Breast epithelium (tissue), 4 donors: ENCODE measurements at regions not wholly inside any gene's neighbourhood (a gene's known extent, or its start where the extent isn't known, plus 50 kb on each side); places are given as distances from the start of the nearest gene placed in this dataset.

Experiments used
- DNase-seq, 2 donors: peaks; one replicate each; pipeline ENCODE4 v3.0.0-alpha.2; 2019; ENCODE audit warnings: low spot score in 2 of 2
- H3K27ac ChIP-seq, 2 donors: fragments of 200-600 bp; sonication (generic) in 1 of 2; one replicate each; pipeline ENCODE4 v1.5.1; 2016 to 2019; ENCODE audit warnings: mild to moderate bottlenecking in 1 of 2
- H3K27me3 ChIP-seq, 2 donors: fragments of 200-600 bp; sonication (generic) in 1 of 2; one replicate each; pipeline versions ENCODE4 v1.5.1 to v1.6.0; 2017 to 2019; ENCODE audit warnings: control low read depth in 1 of 2, mild to moderate bottlenecking in 1 of 2
- H3K36me3 ChIP-seq: fragments of 200-600 bp; one replicate; pipeline ENCODE4 v1.5.1; 2019
- H3K4me1 ChIP-seq, 2 donors: fragments of 200-600 bp; sonication (generic); one replicate each; pipeline ENCODE4 v1.5.1; 2016 to 2019; ENCODE audit warnings: control low read depth in 1 of 2
- H3K4me3 ChIP-seq, 3 donors: fragments of 200-600 bp; sonication (generic); 1 replicate in 2 of 3; 2 replicates in 1 of 3; pipeline ENCODE4 v1.5.1; 2016 to 2019; ENCODE audit warnings: mild to moderate bottlenecking in 3 of 3, moderate library complexity in 2 of 3
- H3K9me3 ChIP-seq, 2 donors: fragments of 200-600 bp; sonication (generic) in 1 of 2; one replicate each; pipeline ENCODE4 v1.5.1; 2016 to 2019; ENCODE audit warnings: control low read depth in 1 of 2
- POLR2A ChIP-seq: fragments of 450-650 bp; IDR thresholded peaks from one replicate; pipeline ENCODE4 v1.6.1; 2016; ENCODE audit warnings: antibody characterized with exemption, mild to moderate bottlenecking, moderate library complexity
- POLR2AphosphoS5 ChIP-seq, 3 donors: sonication (generic); formaldehyde crosslinking; IDR thresholded peaks; one replicate each; pipeline ENCODE4 v1.6.1; 2017; ENCODE audit warnings: antibody characterized with exemption in 3 of 3
- intact Hi-C: fragments of 100-400 bp; cut with DNase I; formaldehyde crosslinking; loops from one replicate; pipeline ENCODE4 v1.15.1; 2023; ENCODE audit warnings: low total_unique reads
- TF ChIP-seq, protein P1 (sequence below), 3 donors: fragments of 450-650 bp; IDR thresholded peaks; one replicate each; pipeline ENCODE4 v1.5.1; 2016 to 2017; ENCODE audit warnings: antibody characterized with exemption in 3 of 3, mild to moderate bottlenecking in 3 of 3, moderate library complexity in 3 of 3

DNA sequence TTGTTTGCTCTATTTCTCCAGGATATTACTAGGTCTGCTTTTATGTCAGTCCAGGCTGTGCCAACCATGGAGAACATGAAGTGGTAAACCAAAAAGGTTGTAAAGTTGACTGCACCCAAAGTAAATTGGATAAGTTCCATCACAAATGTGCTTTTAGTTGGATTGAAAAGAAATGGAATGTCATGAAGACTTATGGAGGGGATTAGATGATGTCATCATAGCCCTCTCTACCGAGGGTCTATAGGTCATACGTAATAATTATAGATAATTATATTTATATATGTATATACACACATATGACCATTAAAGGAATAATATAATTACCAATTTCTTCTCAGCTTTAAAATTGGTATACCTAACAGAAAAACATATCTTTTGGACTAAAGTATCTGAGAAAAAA lies 714.9 kb downstream of the NOVA1 start:
- intact Hi-C loops = no loop called here
- no peak for DNase-seq
- no peak overlapping the region for H3K4me3 ChIP-seq
- no peak overlapping the region for H3K27ac ChIP-seq
- TF ChIP-seq, protein P1, sequence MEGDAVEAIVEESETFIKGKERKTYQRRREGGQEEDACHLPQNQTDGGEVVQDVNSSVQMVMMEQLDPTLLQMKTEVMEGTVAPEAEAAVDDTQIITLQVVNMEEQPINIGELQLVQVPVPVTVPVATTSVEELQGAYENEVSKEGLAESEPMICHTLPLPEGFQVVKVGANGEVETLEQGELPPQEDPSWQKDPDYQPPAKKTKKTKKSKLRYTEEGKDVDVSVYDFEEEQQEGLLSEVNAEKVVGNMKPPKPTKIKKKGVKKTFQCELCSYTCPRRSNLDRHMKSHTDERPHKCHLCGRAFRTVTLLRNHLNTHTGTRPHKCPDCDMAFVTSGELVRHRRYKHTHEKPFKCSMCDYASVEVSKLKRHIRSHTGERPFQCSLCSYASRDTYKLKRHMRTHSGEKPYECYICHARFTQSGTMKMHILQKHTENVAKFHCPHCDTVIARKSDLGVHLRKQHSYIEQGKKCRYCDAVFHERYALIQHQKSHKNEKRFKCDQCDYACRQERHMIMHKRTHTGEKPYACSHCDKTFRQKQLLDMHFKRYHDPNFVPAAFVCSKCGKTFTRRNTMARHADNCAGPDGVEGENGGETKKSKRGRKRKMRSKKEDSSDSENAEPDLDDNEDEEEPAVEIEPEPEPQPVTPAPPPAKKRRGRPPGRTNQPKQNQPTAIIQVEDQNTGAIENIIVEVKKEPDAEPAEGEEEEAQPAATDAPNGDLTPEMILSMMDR (IDR thresholded peaks at IDR 0.05) = no peak
- TF ChIP-seq POLR2A (no peak), POLR2AphosphoS5 (IDR thresholded peaks at IDR 0.05) (no peak)
- H3K27me3 ChIP-seq = no peaks in the 10 kb centered on the region
- H3K36me3 ChIP-seq = no peaks in the 10 kb centered on the region
- no peaks in the 10 kb centered on the region for H3K4me1 ChIP-seq
- no peaks in the 10 kb centered on the region for H3K9me3 ChIP-seq

DNA sequence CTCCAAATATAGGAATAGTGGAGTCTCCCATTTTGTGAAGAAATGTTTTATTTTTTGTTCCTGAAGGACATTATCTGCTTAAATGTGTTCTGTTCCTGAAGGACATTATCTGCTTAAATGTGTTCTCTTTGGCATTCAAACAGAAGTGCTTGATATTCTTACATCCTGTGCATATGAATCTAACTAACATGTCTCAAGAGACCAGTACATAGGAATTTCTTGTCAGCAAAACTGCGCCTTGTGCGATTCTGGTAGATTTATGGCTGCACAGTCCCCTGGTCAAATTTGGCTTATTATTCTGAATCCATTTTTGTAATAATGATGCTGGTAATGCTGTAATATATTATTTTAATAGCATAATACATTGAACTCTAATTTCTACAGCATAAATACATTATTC lies 722.4 kb downstream of the NOVA1 start:
- Histone ChIP-seq H3K9me3 (no peaks in the 10 kb centered on the region), H3K27me3 (no peaks in the 10 kb centered on the region), H3K4me3 (no peak overlapping the region), H3K36me3 (no peaks in the 10 kb centered on the region), H3K4me1 (no peaks in the 10 kb centered on the region), H3K27ac (no peak overlapping the region)
- no peak for DNase-seq
- intact Hi-C loops = no loop called here
- TF ChIP-seq, protein P1 (IDR thresholded peaks at IDR 0.05) = no peak
- TF ChIP-seq POLR2A = no peak
- no peak for TF ChIP-seq POLR2AphosphoS5 (IDR thresholded peaks at IDR 0.05)

DNA sequence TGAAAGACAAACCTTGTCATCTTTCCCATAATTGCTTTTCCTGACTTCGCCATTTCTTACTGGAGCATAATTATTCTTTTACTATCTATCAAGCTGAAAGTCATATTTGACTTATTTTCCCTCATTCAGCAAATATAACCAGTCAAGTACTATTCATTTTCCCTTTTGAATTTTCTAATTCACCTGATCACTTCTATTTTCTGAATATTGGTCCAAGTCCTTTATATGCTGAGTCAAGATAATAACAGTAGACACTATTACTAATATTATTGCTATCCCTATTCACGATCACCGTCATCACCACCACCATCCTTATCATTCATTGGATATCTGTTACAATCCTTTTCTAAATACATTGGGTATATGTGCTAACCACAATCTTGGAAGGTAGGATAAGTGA lies 728.0 kb downstream of the NOVA1 start:
- Histone ChIP-seq H3K4me3 (no peak overlapping the region), H3K36me3 (no peaks in the 10 kb centered on the region), H3K27me3 (no peaks in the 10 kb centered on the region), H3K9me3 (no peaks in the 10 kb centered on the region), H3K27ac (no peak overlapping the region), H3K4me1 (no peaks in the 10 kb centered on the region)
- DNase-seq = no peak
- TF ChIP-seq POLR2A (no peak), POLR2AphosphoS5 (IDR thresholded peaks at IDR 0.05) (no peak)
- TF ChIP-seq, protein P1 (IDR thresholded peaks at IDR 0.05) = no peak
- intact Hi-C loops = no loop called here

DNA sequence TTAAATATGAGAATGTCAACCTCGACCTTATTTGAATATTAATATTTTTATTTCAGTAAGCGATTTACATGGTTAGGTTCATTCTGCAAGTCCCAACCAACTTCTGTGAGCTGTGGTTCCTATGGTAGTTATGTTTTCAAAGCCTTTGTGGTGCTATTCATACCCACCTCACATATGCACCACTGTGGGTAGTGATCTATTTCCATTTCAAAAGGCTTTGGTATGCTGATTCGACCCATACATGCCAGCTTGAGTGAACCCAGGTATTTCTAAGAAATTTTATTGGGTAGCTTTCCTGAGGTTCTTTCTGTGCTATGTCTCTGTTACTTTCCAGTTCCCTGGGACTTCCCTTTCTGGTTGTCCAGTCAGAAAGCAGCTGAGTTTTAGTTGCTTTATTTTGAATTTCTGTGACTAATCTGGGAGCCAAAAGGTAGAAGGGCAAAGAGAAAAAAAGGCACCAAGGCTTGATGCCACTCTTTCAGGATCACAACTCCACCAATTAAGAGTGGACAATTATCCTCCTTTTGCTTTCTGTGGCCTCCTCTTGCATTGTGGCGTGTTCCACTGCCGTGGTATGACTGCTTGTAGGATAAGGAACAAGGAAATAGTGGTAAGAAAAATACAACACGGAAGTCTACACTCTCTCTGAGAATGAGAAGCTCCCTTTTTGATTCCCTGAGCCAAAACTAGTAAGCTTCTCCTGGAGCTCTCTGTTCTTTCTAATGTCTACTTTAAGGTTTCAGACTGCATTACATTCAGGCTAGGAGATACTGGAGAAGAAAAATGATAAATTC lies 729.1 kb downstream of the NOVA1 start:
- TF ChIP-seq POLR2AphosphoS5 (IDR thresholded peaks at IDR 0.05) (no peak), POLR2A (no peak)
- TF ChIP-seq, protein P1 (IDR thresholded peaks at IDR 0.05) = no peak
- H3K9me3 ChIP-seq = no peaks in the 10 kb centered on the region
- intact Hi-C loops = no loop called here
- no peaks in the 10 kb centered on the region for H3K4me1 ChIP-seq
- no peaks in the 10 kb centered on the region for H3K27me3 ChIP-seq
- H3K36me3 ChIP-seq = no peaks in the 10 kb centered on the region
- H3K27ac ChIP-seq = no peak overlapping the region
- no peak overlapping the region for H3K4me3 ChIP-seq
- peak in 1 of 2 donors; percentile 17 for DNase-seq

DNA sequence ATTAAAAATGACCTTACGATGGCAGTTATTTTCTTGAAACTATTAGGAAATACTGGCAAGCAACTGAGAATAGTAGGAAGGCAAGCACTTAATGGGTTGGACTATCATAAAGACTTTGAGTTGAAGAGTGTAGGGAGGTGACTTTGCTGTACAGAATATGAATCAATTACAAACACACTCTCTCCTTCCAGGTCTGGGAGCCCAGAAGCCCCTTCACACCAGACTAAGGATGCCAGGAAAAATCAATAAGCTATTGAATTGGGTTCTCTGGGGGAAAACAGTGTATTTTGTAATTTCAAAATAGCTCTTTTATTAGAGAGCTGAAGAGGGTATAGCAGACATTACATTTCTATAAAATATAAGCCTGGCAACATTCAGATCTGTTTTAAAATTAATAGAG lies 736.4 kb downstream of the NOVA1 start:
- no peak overlapping the region for H3K4me3 ChIP-seq
- no peaks in the 10 kb centered on the region for H3K27me3 ChIP-seq
- H3K4me1 ChIP-seq = no peaks in the 10 kb centered on the region
- TF ChIP-seq POLR2AphosphoS5 (IDR thresholded peaks at IDR 0.05) (no peak), POLR2A (no peak)
- TF ChIP-seq, protein P1 (IDR thresholded peaks at IDR 0.05) = no peak
- no peaks in the 10 kb centered on the region for H3K9me3 ChIP-seq
- intact Hi-C loops = no loop called here
- no peaks in the 10 kb centered on the region for H3K36me3 ChIP-seq
- no peak for DNase-seq
- H3K27ac ChIP-seq = no peak overlapping the region
